RCC 7860 (cell line): ENCODE measurements at regions not wholly inside any gene's neighbourhood (a gene's known extent, or its start where the extent isn't known, plus 50 kb on each side); places are given as distances from the start of the nearest gene placed in this dataset.

Source experiments
- DNase-seq: peaks from one replicate; pipeline ENCODE4 v3.0.0-alpha.2; 2015; ENCODE audit warnings: low spot score
- FAIRE-seq: peaks from 2 replicates; lab custom pipeline; 2012; peaks lifted over from hg19 to GRCh38; lab: Jason Lieb, UNC

- FAIRE-seq = no peak
These were observed 83.7 kb upstream of the CTTNBP2NL start for GRCh38 chr1:112312315-112312714.

GRCh38 chr1:112312879-112313278 is 83.1 kb upstream of the CTTNBP2NL start:
- no peak for FAIRE-seq
- no peak for DNase-seq

More at GRCh38 chr1:112312315-112312714, 83.7 kb upstream of the CTTNBP2NL start:
- no peak for DNase-seq

- no peak for FAIRE-seq
- no peak for DNase-seq
These were observed 79.6 kb upstream of the CTTNBP2NL start for GRCh38 chr1:112316254-112316913.

- no peak for DNase-seq
- no peak for FAIRE-seq
These were observed 78.9 kb upstream of the CTTNBP2NL start for GRCh38 chr1:112317140-112317539.

GRCh38 chr1:112317611-112318062 is 78.4 kb upstream of the CTTNBP2NL start:
- DNase-seq = no peak
- no peak for FAIRE-seq

- FAIRE-seq = no peak
These were observed 77.8 kb upstream of the CTTNBP2NL start for GRCh38 chr1:112318263-112318662.

GRCh38 chr1:112318698-112319370 is 77.2 kb upstream of the CTTNBP2NL start:
- DNase-seq (no peak), FAIRE-seq (no peak)

More at GRCh38 chr1:112318263-112318662, 77.8 kb upstream of the CTTNBP2NL start:
- DNase-seq = no peak

- DNase-seq (no peak), FAIRE-seq (no peak)
These were observed 76.5 kb upstream of the CTTNBP2NL start for GRCh38 chr1:112319371-112320040.

- DNase-seq = no peak
- FAIRE-seq = no peak
These were observed 76.0 kb upstream of the CTTNBP2NL start for GRCh38 chr1:112320058-112320457.

- DNase-seq (no peak), FAIRE-seq (no peak)
These were observed 74.0 kb upstream of the CTTNBP2NL start for GRCh38 chr1:112322018-112322417.

GRCh38 chr1:112322983-112323678 is 72.9 kb upstream of the CTTNBP2NL start:
- no peak for DNase-seq
- no peak for FAIRE-seq

GRCh38 chr1:112325504-112325903 is 70.5 kb upstream of the CTTNBP2NL start:
- FAIRE-seq (no peak), DNase-seq (no peak)

- no peak for FAIRE-seq
These were observed 67.4 kb upstream of the CTTNBP2NL start for GRCh38 chr1:112328600-112328999.

GRCh38 chr1:112332176-112333150 is 63.6 kb upstream of the CTTNBP2NL start:
- DNase-seq = no peak
- FAIRE-seq = no peak

More at GRCh38 chr1:112328600-112328999, 67.4 kb upstream of the CTTNBP2NL start:
- no peak for DNase-seq

- DNase-seq (no peak), FAIRE-seq (no peak)
These were observed 60.7 kb upstream of the CTTNBP2NL start for GRCh38 chr1:112335351-112335750.

- FAIRE-seq (no peak), DNase-seq (no peak)
These were observed 58.9 kb upstream of the CTTNBP2NL start for GRCh38 chr1:112337028-112337531.

- DNase-seq (no peak), FAIRE-seq (no peak)
These were observed 54.0 kb upstream of the CTTNBP2NL start for GRCh38 chr1:112341986-112342385.

- no peak for FAIRE-seq
- no peak for DNase-seq
These were observed 53.5 kb upstream of the CTTNBP2NL start for GRCh38 chr1:112342558-112342957.

GRCh38 chr1:112344754-112345423 is 51.1 kb upstream of the CTTNBP2NL start:
- DNase-seq (no peak), FAIRE-seq (no peak)
